HG03064 (cell line): ENCODE measurements at regions not wholly inside any gene's neighbourhood (a gene's known extent, or its start where the extent isn't known, plus 50 kb on each side); places are given as distances from the start of the nearest gene placed in this dataset.

Source experiments
- ATAC-seq: cut with Tn5 transposase; IDR thresholded peaks from one replicate; pipeline ENCODE4 v1.9.1; 2021; ENCODE audit warnings: low read depth; ENCODE audit not compliant: unreplicated experiment

DNA sequence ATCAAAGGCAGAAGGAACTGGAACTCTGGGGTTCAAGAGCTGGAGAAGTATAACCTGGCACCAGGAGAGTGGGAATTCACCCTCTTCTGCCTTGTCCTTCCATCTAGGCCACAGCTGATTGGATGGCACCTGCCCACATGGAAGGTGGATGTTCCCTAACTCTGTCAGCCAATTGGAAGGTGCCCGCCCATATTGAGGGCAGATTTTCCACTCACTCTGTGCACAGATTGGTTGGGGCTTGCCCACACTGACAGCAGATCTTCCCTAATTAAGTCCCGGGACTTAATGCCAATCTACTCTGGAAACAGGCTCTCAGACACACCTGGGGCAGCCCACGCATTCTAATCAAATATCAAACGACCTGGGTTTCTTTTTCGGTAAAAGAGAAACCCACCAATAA is 1142.3 kb upstream of the CELF2 start:
- ATAC-seq = no peak

DNA sequence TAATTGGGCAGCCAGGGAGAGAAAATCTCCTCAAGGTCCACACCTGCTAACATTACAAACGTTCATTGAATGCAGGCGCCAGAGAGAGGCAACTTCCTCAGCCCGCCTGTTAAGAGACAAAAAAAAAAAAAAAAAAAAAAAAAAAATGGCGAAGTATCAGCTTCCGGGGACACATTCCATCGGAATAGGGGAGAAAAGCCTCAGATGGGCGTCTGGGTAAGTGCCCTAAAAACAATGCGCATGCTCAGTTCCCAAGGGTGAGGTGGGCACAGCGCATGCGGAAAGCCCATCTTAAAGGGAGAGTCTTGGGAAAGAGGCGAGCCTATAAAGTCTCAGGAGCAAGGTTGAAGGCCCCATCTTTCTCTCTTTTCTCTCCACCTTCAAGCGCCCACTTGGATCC is 1139.7 kb upstream of the CELF2 start:
- ATAC-seq = no peak

DNA sequence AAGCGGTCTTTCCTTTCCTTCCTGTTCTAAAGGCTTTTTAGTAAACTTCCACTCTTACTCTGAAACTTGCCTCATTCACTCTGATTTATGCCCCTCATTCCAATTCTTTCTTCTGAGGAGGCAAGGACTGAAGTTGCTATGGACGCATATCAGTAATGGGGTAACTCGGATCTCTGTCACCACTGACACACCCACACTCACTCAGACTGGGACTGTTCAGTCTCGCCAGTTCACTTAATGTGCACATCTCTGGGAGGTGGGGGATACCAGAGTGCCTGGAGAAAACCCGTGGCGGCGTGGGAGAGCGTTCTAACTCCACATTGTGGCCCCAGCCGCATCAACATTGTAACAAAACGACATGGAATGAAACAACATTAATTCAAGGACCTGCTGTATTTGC is 1139.3 kb upstream of the CELF2 start:
- ATAC-seq = no peak

DNA sequence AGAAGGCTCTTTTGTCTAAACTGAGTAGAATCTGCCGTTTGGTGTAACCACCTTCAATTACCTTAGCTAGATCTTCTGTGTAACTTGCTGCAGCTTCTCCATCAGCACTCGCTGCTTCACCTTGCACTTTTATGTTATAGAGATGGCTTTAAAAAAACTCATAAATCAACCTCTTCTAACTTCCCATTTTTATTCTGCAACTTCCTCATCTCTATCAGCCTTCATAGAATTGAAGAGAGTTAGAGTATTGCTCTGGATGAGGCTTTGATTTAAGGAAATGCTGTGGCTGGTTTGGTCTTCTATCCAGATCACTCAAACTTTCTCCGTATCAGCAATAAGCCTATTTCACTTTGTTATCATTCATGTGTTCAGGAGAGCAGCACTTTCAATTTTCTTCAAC is 1131.9 kb upstream of the CELF2 start:
- ATAC-seq = no peak

DNA sequence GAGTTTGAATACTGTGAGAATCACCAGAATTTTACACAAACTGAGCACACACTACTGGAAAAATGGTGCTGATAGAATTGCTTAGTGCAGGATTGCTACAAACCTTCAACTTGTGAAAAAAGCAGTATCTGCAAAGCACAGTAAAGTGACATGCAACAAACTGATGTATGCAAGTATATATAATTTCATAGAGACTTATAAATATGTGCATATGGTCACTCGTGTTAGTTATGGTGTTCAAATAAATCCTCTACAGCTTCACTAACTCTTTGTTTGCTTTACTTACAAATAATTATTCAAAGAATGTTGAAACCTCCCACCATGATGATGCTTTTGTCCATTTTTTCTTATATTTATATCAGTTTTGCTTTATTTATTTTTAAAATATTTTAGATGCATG is 1130.9 kb upstream of the CELF2 start:
- no peak for ATAC-seq

DNA sequence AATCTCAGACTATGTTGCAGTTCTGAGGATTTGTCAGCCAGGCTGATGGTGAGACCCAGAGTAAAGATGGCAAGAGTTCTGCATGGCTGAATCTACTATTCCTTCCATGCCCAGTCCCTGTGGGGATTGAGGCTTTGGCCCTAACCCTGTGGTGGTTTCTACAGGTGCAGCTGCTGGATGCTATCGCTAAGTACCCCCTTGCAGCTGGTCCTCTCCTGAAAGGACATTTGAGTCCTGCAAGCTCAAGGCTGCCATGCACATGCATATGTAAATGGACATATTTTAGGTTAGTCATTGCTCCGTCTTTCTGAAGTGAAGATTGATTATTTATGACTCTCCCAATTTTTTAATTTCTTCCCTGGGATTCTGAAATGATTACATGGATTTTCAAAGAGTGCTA is 1122.2 kb upstream of the CELF2 start:
- no peak for ATAC-seq

DNA sequence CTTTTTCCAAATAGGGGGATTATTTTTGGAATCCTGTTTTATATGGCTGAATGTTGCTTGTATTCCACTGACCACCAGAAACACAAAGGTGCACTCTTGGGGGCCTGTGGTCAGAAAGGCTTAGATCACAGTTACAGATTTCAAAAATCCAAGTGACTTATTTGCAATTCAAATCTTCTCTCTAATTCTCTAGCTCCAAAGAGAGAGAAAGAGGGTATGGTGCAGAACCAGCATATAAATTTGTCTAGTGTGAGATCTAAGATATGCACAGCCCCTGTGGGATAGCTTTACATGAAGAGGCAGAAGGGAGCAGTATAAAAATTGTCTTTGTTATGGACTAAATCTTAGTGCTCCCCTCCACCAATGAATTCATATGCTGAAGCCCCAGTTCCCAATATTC is 1121.7 kb upstream of the CELF2 start:
- ATAC-seq = no peak

DNA sequence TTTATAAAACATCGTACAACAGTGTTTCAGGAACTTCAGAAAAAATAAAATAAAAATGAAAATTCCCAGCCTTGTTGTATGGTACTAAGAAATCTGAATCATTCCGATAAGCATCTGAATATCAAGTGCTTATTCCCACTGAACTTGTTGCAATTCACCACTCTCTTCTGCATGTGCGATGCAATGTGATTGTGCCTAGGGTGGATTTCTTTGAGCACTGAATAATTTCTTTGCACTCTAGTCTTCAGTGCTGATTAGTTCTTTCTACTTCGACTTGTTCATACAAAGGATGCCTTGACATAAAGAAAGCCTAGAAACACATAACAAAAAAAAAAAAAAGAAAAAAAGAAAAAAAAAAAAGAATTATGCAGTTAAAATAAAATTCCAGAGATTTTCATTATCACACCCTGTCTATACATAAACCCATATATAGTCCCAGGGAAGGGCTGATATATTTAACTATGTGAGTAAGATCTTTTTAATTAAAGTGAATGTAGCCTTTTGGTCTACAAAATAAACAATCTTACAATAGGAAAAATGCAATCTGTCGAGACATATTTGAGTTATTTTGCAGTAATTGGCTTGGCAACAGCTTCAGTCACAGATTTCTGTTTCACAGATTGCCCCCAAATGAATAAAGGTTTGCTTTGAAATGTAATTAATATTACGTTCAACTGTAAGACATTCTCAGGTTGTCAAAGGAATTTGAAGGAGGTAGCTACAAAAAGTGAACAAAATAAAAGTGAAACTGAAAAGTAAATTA is 1118.9 kb upstream of the CELF2 start:
- ATAC-seq = no peak

DNA sequence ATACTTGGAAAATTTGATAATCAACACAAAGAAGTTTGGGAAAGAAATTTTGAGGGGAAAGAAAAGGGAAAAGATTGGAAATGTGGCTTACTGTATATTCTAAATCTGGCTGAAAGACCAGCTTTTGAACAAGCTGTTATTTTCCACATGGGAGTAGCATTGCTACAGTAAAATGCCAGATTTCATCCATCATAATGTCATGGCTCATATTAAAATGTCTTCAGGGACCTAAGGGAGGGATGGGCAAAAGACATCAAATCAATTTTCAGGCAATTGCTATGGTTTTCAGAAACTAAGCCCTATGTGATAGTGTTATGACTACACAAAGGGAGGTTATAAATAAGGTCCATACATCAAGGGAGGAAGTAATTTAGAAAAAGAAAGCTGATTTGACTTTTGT is 1116.9 kb upstream of the CELF2 start:
- ATAC-seq = no peak

DNA sequence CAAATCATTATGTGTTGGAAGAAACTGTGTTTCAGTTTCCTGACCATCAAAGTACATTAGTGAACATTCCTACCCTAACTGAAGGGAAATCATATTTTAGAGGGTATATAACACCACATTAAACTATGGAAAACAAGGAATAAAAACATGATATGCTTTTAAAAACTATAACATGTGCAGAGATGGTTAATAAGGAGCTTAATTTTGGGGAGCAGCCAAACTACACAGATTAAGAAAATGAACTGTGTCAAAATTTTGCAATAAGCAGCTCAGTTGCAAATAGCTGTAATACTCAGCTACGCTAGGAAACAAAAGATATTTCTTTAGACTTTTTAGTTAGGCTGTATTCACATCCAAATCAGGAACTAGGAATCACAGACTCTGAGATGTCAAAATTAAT is 1115.7 kb upstream of the CELF2 start:
- no peak for ATAC-seq

DNA sequence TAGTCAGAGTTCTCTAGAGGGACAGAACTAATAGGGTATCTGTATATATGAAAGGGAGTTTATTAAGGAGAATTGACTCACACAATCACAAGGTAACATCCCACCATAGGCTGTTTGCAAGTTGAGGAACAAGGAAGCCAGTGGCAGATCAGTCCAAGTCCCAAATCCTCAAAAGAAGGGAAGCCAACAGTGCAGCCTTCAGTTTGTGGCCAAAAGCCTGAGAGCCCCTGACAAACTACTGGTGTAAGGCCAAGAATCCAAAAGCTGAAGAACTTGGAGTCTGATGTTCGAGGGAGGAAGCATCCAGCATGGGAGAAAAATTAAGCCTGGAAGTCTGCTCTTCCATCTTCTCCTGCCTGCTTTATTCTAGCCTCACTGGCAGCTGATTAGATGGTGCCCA is 1107.2 kb upstream of the CELF2 start:
- ATAC-seq = no peak

DNA sequence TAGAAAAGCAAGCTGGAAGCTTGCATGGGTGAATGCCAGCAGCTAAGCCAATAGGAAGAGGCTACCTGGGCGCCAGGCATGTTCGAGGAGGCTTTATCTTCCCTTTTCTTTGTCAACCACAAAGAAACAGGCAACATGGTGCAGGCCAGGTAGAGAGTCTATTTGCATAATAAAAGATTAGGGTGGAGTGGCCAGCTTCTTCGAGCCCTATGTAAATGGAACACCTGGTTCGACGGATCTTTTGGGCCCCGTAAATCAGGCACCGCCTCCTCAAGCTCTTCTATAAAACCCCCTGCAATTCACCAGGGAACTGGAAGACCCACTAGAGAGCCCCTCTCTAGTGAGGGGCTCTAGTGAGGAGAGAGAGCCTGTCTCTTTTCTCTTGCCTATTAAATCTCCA is 1106.2 kb upstream of the CELF2 start:
- no peak for ATAC-seq

DNA sequence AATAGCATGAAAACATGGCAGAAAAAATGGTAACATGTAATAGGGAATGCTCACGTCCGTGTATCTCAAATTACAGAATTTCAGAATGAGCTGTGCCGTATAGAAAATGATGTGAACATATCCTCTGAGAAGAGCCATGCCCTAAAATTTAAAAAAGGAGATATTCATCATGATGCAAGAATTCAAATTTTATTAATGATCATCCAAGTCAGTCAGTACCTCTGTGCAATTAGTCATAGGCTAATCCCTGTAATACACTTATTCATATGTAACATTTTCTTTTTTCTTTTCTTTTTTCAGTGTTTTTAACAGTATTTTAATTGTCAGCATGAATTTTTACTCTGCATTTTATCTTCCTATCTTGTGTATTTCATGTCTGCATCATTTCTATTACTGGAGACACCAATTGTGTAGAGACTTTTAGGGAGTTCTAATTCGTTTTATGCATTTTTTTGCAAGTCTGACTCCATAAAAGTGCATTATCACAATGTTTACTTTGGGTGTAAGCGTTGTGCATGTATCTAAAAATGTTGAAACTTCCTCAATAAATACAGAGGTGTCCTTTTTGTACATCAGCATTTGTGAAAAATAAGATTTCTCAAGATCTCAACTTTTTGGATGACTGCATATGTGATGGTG is 1103.7 kb upstream of the CELF2 start:
- no peak for ATAC-seq

DNA sequence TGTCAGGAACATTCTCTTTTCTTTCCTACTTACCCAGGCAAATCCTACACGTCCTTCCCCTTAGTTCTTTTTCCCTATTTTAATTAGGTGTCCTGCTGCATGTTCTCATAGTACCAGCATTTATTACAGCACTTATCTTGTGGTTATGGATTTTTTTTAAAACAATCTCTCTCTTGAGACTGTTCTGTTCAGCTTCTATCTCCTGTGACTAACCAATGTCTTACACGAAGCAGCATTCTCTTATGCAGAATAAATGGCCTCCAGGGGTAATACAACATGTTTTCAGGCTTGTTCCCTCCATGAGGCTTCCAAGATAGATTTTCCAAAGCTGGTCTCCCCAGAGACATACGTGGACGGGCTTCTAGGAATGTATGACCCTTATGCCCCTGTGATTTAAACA is 1096.1 kb upstream of the CELF2 start:
- no peak for ATAC-seq

DNA sequence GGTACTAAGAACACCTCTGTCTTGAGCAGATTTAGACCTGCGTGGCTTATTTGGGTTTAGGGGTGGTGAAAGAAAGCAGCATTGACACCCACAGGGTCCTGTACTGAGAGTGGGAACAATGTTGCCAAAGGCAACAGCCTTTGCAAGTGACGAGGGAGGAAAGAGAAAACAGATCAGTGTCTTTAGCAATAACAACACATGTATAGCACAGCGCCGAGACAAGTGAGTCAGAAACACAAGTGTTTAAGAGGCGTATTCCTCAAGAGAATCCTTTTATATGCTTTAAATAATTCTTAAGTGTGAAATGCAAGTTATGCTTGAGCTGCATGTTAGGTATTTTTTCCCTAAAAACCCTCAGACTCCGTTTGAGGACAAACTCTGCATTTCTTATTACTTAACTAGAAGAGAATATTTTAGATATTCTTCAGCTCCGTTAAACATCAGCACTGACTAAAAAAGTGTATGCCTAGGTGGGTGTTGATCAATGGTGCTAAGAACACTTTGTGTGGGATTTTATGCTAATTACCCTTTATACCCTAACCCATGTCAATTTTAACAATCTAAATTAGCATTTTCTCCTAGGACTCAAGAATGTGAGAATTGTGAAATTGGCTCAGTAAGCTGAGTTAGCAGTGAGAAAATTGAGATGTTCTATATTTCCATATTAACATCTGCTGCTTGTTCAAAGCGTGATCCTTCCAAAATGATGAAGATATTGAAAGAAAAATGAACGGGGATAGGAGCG is 1095.4 kb upstream of the CELF2 start:
- no peak for ATAC-seq

DNA sequence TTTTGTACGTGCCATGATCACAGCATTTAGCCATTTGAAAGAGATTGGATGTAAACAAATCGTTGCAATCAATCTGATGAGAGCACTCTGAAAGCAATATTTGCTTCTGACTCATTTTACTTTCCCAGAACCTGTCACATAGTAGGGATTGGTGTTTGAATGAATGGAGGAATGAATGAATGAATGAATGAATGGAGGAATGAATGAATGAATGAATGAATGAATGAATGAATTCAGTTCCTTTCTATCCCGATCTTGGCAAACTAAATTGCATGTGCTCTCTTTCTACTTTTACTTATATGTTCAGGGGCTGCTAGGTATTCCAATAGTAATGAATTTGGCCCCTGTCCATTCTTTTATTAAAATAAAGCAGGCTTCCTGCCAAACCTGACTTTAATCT is 1091.7 kb upstream of the CELF2 start:
- no peak for ATAC-seq

DNA sequence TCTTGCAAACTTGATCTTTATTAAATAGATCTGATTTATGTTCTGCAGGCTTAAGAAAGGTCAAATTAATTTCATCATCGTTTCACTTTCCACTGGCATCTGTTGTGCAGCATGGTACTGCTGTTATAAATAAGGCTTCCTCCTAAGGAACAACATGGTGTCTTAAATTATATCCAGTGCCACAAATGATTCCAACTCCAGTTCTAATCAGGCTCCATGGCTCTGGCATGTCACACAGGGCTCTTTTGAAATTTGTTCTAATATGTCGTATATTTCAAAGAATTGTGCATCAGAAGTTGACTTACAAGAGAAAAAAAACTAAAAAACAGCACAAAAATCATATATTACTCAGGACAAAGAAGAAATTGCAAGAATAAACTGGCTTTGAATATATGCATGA is 1090.8 kb upstream of the CELF2 start:
- no peak for ATAC-seq

DNA sequence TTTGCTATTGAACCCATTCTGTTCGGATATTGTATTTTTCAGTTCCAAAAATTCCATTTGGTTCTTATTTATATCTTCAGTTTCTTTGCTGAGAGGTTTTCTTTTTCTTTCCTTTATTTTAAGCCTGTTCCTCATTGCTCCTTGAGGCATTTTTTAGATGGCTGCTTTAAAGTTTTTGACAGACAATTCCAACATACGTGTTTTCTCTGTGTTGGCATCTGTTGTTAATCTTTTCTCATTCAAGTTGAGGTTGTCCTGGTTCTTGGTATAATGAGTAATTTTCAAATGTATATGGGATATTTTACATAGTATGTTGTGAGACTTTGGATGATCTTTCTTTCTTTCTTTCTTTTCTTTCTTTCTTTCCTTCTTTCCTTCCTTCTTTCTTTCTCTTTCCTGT is 1078.0 kb upstream of the CELF2 start:
- no peak for ATAC-seq

DNA sequence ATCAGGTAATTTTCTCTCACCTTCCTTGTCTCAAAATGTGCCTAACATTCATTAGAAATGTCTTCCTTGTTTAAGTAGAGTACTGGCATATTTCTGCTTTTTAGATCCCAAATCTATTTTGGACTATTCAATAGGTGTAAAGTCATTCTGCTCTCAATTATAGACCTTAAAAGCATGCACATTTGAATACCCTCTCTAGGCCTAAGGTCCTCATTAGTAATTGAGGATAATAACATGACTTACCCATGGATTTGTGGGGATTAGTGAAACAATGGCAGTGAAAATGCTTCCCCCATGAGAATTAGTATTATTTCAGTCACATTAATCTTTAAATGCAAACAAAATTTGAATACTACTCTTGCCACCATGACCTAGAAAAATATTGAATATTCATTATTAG is 1073.0 kb upstream of the CELF2 start:
- ATAC-seq = no peak

DNA sequence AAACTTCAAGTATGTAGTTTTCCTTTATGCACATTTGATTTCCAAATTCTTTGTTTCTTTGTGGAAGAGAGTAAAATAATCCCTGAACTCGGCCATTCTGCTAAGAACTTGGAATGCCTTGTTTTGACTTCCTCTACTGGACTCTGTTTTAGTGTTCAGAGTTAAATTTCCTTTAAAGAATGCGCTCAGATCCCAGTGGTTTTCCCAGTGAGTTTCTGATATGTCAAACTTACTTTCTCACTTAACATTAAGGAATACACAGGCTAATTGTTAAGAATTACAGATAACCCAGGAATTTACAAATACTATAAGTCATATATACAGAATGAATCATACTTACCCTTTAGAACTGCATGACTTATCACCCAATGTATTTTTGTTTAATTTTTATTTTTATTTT is 1067.6 kb upstream of the CELF2 start:
- ATAC-seq = no peak

DNA sequence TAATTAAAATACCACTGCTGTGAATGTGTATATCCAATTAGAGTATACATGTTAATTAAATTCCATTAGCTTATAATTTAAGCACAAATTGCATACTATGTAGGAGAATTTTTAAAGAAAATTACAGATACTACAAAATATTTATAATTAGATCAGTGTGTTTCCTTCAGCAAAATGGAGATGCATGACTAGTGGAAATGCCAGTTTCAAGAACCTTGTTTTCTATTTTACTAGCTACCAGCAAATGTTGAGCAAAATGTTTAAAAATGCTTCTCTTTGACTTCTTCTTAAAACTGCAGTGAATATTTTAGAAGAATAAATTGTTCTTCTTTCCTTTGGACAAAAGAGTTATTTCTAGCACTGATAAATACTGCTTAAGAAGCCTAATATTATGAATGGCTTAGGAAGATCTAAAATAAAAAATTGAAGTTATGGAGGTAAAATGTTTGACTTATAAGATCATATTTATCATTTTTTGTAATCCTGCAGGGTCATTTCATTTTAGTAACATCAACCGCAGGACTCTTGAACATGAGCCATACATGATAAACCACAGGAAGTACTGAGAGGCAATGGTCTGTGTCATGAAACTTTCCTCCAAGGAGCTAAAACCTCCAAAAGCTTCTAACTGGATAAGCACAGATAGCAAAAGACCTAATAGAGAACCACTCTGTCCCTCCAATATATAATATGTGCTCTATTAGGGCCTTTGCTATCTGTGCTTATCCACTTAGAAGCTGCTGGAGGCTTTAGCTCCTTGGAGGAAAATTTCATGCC is 1066.0 kb upstream of the CELF2 start:
- no peak for ATAC-seq
